ENCODE measurements at regions not wholly inside any gene's neighbourhood (a gene's known extent, or its start where the extent isn't known, plus 50 kb on each side); places are given as distances from the start of the nearest gene placed in this dataset.

DNA sequence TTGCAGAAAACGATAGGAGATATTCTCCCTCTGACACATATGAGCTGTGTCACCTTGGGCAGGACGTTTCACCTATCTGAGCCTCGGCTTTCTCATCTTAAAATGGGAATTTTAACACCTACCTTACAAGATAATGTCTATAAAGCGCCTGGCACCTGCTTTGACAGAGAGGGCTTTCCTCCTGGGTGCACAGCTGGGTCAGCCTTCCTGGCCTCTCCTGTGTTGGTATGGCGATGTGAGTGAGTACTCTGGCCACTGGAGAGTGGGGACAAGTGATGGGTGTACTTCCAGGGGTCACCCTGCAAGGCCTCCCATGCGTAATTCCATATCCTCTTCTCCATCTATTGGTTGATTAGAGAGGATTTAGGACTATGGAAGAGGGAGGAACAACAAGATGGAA is 113.1 kb upstream of the SMIM23 start:
- Histone ChIP-seq H2BK5ac (ENCODE audit: low read depth, low read length, poor library complexity) (no peak overlapping the region), H3K79me2 (ENCODE audit: control insufficient read depth, insufficient read depth, low read length, poor library complexity) (no peaks in the 10 kb centered on the region), H3K27me3 (ENCODE audit: insufficient read depth, low read length) (no peaks in the 10 kb centered on the region), H3K23ac (ENCODE audit: low read length) (no peak overlapping the region), H3K4ac (ENCODE audit: low read depth, low read length) (no peak overlapping the region), H2BK12ac (ENCODE audit: low read length) (no peak overlapping the region), H3K18ac (ENCODE audit: low read length) (no peak overlapping the region), H2BK120ac (ENCODE audit: insufficient read depth, low read length, poor library complexity) (no peak overlapping the region), H3K4me2 (ENCODE audit: low read length) (no peak overlapping the region), H4K8ac (ENCODE audit: low read depth, low read length) (no peak overlapping the region), H3K27ac (ENCODE audit: low read depth, low read length) (no peak overlapping the region), H3K14ac (ENCODE audit: low read length) (no peak overlapping the region), H3K9ac (ENCODE audit: low read length) (no peak overlapping the region), H2AK5ac (ENCODE audit: low read length) (no peak overlapping the region), H3K9me3 (ENCODE audit: insufficient read depth, low read depth, low read length) (no peaks in the 10 kb centered on the region), H2AFZ (ENCODE audit: insufficient read depth, low read length, poor library complexity) (no peak overlapping the region), H3K4me3 (ENCODE audit: low read depth, low read length) (no peak overlapping the region), H4K12ac (ENCODE audit: low read depth, low read length) (no peak overlapping the region), H3K79me1 (ENCODE audit: low read length) (peaks cover 4% of the 10 kb centered on the region), H3K4me1 (ENCODE audit: control insufficient read depth in 1 of 2, insufficient read depth in 2 of 2, low read length in 2 of 2) (peaks cover 5 to 6% of the 10 kb centered on the region in 2 experiments), H3K36me3 (ENCODE audit: control insufficient read depth in 1 of 2, insufficient read depth in 2 of 2, low read length in 2 of 2) (no peaks in the 10 kb centered on the region), H4K91ac (ENCODE audit: low read depth, low read length) (no peak overlapping the region)
- DNase-seq, result no peak
- WGBS (ENCODE audit: extremely low coverage, insufficient coverage, insufficient read length), result no CpG with 5 or more reads among the region's 6 CpGs

DNA sequence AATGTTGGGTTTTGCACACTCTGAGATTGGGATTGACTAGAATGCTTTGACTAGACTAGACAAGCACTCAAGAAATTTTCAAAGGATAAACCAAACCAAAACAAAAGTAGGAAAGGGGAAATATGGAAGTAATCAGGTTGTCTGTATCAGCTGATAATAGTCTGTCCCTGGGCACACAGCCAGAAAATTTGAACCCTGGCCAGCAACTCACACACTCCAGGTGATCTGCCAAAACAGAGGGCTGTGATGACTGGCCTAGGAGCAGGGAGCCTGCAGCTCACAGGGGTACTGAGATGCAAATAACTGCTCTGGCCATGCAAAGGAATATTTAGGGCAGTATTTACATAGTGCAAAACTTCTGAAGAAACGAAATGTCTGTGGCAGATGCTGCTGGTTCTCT is 112.3 kb upstream of the SMIM23 start:
- Histone ChIP-seq H3K14ac (ENCODE audit: low read length) (no peak overlapping the region), H2BK120ac (ENCODE audit: insufficient read depth, low read length, poor library complexity) (no peak overlapping the region), H3K9me3 (ENCODE audit: insufficient read depth, low read depth, low read length) (no peaks in the 10 kb centered on the region), H2BK12ac (ENCODE audit: low read length) (no peak overlapping the region), H3K4ac (ENCODE audit: low read depth, low read length) (no peak overlapping the region), H3K27me3 (ENCODE audit: insufficient read depth, low read length) (no peaks in the 10 kb centered on the region), H3K4me2 (ENCODE audit: low read length) (no peak overlapping the region), H3K4me1 (ENCODE audit: control insufficient read depth in 1 of 2, insufficient read depth in 2 of 2, low read length in 2 of 2) (peaks cover 0 to 3% of the 10 kb centered on the region in 2 experiments), H2AFZ (ENCODE audit: insufficient read depth, low read length, poor library complexity) (no peak overlapping the region), H3K79me1 (ENCODE audit: low read length) (no peaks in the 10 kb centered on the region), H3K18ac (ENCODE audit: low read length) (no peak overlapping the region), H2AK5ac (ENCODE audit: low read length) (no peak overlapping the region), H3K79me2 (ENCODE audit: control insufficient read depth, insufficient read depth, low read length, poor library complexity) (no peaks in the 10 kb centered on the region), H3K4me3 (ENCODE audit: low read depth, low read length) (no peak overlapping the region), H3K9ac (ENCODE audit: low read length) (no peak overlapping the region), H3K27ac (ENCODE audit: low read depth, low read length) (no peak overlapping the region), H4K12ac (ENCODE audit: low read depth, low read length) (no peak overlapping the region), H3K36me3 (ENCODE audit: control insufficient read depth in 1 of 2, insufficient read depth in 2 of 2, low read length in 2 of 2) (no peaks in the 10 kb centered on the region), H3K23ac (ENCODE audit: low read length) (no peak overlapping the region), H4K8ac (ENCODE audit: low read depth, low read length) (no peak overlapping the region), H2BK5ac (ENCODE audit: low read depth, low read length, poor library complexity) (no peak overlapping the region), H4K91ac (ENCODE audit: low read depth, low read length) (no peak overlapping the region)
- no peak for DNase-seq
- WGBS (ENCODE audit: extremely low coverage, insufficient coverage, insufficient read length), result no CpG with 5 or more reads among the region's 1 CpG

DNA sequence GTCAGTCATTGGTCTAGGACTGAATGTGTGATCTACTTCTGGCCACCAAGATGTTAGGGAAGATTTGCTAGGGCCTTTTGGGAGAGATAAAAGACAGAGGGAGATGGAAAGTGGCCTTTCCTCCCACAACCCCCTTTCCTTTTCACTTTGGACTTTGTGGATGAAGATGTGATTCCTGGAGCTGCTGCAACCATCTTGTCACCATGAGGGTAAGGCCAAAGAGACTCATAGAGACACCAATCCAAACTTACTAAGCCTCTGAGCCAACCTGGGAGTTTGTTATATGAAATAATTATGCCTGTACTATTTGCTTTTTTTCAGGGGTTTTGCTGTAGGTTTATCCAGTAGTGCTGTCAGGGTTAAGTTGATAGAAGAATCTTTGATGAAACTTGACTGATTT is 111.8 kb upstream of the SMIM23 start:
- no peak overlapping the region for H3K4me2 ChIP-seq (ENCODE audit: low read length)
- H3K79me1 ChIP-seq (ENCODE audit: low read length), result no peaks in the 10 kb centered on the region
- no peak overlapping the region for H2BK120ac ChIP-seq (ENCODE audit: insufficient read depth, low read length, poor library complexity)
- H3K23ac ChIP-seq (ENCODE audit: low read length), result no peak overlapping the region
- H3K9ac ChIP-seq (ENCODE audit: low read length), result no peak overlapping the region
- no peak overlapping the region for H4K8ac ChIP-seq (ENCODE audit: low read depth, low read length)
- H3K18ac ChIP-seq (ENCODE audit: low read length), result no peak overlapping the region
- no peak overlapping the region for H3K14ac ChIP-seq (ENCODE audit: low read length)
- no peaks in the 10 kb centered on the region for H3K36me3 ChIP-seq (ENCODE audit: control insufficient read depth in 1 of 2, insufficient read depth in 2 of 2, low read length in 2 of 2)
- H3K4me1 ChIP-seq (ENCODE audit: control insufficient read depth in 1 of 2, insufficient read depth in 2 of 2, low read length in 2 of 2), result peaks cover 0 to 3% of the 10 kb centered on the region in 2 experiments
- DNase-seq, result no peak
- H3K27ac ChIP-seq (ENCODE audit: low read depth, low read length), result no peak overlapping the region
- no peak overlapping the region for H4K91ac ChIP-seq (ENCODE audit: low read depth, low read length)
- H2BK12ac ChIP-seq (ENCODE audit: low read length), result no peak overlapping the region
- H3K4ac ChIP-seq (ENCODE audit: low read depth, low read length), result no peak overlapping the region
- no peak overlapping the region for H2AFZ ChIP-seq (ENCODE audit: insufficient read depth, low read length, poor library complexity)
- no peaks in the 10 kb centered on the region for H3K79me2 ChIP-seq (ENCODE audit: control insufficient read depth, insufficient read depth, low read length, poor library complexity)
- no peaks in the 10 kb centered on the region for H3K27me3 ChIP-seq (ENCODE audit: insufficient read depth, low read length)
- no peak overlapping the region for H2AK5ac ChIP-seq (ENCODE audit: low read length)
- H3K4me3 ChIP-seq (ENCODE audit: low read depth, low read length), result no peak overlapping the region
- H3K9me3 ChIP-seq (ENCODE audit: insufficient read depth, low read depth, low read length), result no peaks in the 10 kb centered on the region
- no peak overlapping the region for H2BK5ac ChIP-seq (ENCODE audit: low read depth, low read length, poor library complexity)
- no peak overlapping the region for H4K12ac ChIP-seq (ENCODE audit: low read depth, low read length)

DNA sequence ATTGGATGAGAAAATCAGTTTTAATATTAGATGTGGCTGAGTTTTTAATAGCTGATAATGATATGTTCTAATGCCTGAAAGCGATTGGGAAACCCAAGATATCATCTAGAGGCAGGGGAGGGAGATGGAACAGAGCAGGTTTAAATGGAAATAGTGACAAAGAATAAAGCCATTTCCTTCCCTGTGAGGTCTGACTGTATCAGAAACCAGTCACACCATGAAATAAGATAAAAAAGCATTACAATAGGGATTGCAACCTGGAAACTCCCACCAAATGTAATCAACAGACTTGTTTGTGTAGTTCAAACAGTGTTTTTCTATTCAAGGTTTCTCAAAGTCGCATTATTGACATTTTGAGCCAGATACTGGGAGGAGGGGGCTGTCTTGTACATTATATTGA is 110.1 kb upstream of the SMIM23 start:
- no peak overlapping the region for H2BK12ac ChIP-seq (ENCODE audit: low read length)
- no peaks in the 10 kb centered on the region for H3K36me3 ChIP-seq (ENCODE audit: control insufficient read depth in 1 of 2, insufficient read depth in 2 of 2, low read length in 2 of 2)
- H3K27me3 ChIP-seq (ENCODE audit: insufficient read depth, low read length), result no peaks in the 10 kb centered on the region
- no peak overlapping the region for H4K91ac ChIP-seq (ENCODE audit: low read depth, low read length)
- no peak overlapping the region for H4K12ac ChIP-seq (ENCODE audit: low read depth, low read length)
- no peak overlapping the region for H3K14ac ChIP-seq (ENCODE audit: low read length)
- no CpG with 5 or more reads among the region's 2 CpGs for WGBS (ENCODE audit: extremely low coverage, insufficient coverage, insufficient read length)
- H3K9me3 ChIP-seq (ENCODE audit: insufficient read depth, low read depth, low read length), result no peaks in the 10 kb centered on the region
- H3K23ac ChIP-seq (ENCODE audit: low read length), result no peak overlapping the region
- no peak overlapping the region for H3K9ac ChIP-seq (ENCODE audit: low read length)
- H2AFZ ChIP-seq (ENCODE audit: insufficient read depth, low read length, poor library complexity), result no peak overlapping the region
- H3K79me1 ChIP-seq (ENCODE audit: low read length), result no peaks in the 10 kb centered on the region
- no peak overlapping the region for H3K4ac ChIP-seq (ENCODE audit: low read depth, low read length)
- H3K27ac ChIP-seq (ENCODE audit: low read depth, low read length), result no peak overlapping the region
- no peak overlapping the region for H2BK120ac ChIP-seq (ENCODE audit: insufficient read depth, low read length, poor library complexity)
- H3K4me3 ChIP-seq (ENCODE audit: low read depth, low read length), result no peak overlapping the region
- no peak overlapping the region for H3K4me2 ChIP-seq (ENCODE audit: low read length)
- H4K8ac ChIP-seq (ENCODE audit: low read depth, low read length), result no peak overlapping the region
- DNase-seq, result no peak
- H2BK5ac ChIP-seq (ENCODE audit: low read depth, low read length, poor library complexity), result no peak overlapping the region
- peaks cover 0 to 8% of the 10 kb centered on the region in 2 experiments for H3K4me1 ChIP-seq (ENCODE audit: control insufficient read depth in 1 of 2, insufficient read depth in 2 of 2, low read length in 2 of 2)
- H3K79me2 ChIP-seq (ENCODE audit: control insufficient read depth, insufficient read depth, low read length, poor library complexity), result no peaks in the 10 kb centered on the region
- no peak overlapping the region for H3K18ac ChIP-seq (ENCODE audit: low read length)
- no peak overlapping the region for H2AK5ac ChIP-seq (ENCODE audit: low read length)
